NCI-H1417 treated with DMSO at 0.1 percent for 48 hours (cell line): ENCODE measurements at regions not wholly inside any gene's neighbourhood (a gene's known extent, or its start where the extent isn't known, plus 50 kb on each side); places are given as distances from the start of the nearest gene placed in this dataset.
"Not testable (repeated sequence)": the region's sequence is repeated elsewhere in the genome, so short reads cannot be mapped to it uniquely, and the experiment has no call there.

Source experiments
- DNase-seq: peaks from one replicate; lab custom pipeline; 2025; lab: John Stamatoyannopoulos, UW

- DNase-seq = no peak
Measured at GRCh38 chr18:72991379-72991778, 123.6 kb upstream of the NETO1 start.

GRCh38 chr18:72987570-72987969, 119.8 kb upstream of the NETO1 start:
- DNase-seq = not testable (repeated sequence)

DNA sequence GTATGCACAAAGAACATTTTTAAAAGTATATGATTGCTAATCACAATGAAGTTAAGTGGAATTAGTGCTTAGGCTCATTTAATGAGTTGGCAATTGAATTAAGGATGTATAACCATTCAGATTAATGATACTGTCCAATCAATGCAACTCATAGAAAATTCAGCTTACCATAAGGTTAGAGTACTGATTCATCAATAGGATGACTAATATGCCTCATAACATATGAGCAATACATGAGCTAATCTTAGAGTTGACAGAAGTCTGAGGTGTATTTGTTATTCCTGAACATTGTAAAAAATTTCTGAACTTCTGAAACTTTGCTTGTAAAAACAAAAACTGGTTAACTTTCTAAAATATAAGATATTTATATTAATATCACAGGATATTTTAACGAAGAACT, 118.3 kb upstream of the NETO1 start:
- no peak for DNase-seq

- no peak for DNase-seq
Measured at GRCh38 chr18:72985686-72986085, 117.9 kb upstream of the NETO1 start.

DNA sequence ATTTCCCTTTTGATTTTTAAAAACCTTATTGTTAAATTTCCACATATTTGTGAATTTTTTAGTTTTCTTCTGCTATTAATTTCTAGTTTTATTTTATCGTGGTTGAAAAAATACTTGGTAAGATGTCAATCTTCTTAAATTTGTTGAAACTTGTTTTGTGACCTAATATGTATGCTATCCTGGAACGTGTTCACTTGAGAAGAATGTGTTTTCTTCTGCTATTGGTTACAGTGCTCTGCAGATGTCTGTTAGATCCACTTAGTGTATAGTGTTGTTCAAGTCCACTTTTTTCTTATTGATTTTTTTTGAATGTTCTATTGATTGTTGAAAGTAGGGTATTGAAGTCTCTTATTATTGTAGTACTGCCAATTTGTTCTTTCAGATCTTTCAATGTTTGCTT, 116.5 kb upstream of the NETO1 start:
- no peak for DNase-seq

DNA sequence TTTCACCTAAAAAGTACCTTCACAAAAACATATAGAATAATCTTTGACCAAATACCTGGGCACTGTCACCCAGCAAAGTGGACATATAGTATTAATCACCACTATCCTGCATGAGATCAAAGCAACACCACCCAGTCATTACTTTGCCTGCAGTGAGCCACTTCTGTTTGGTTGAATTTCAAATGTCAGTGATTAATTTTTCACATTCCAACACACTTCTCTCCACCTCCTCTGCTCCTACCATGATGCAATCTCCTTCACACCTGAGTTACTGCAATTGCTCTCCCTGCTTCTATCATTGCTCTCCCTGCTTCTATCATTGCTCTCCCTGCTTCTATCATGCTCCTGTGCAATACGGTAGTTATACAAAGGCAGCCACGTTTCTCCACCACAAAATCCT, 106.1 kb upstream of the NETO1 start:
- no peak for DNase-seq

DNA sequence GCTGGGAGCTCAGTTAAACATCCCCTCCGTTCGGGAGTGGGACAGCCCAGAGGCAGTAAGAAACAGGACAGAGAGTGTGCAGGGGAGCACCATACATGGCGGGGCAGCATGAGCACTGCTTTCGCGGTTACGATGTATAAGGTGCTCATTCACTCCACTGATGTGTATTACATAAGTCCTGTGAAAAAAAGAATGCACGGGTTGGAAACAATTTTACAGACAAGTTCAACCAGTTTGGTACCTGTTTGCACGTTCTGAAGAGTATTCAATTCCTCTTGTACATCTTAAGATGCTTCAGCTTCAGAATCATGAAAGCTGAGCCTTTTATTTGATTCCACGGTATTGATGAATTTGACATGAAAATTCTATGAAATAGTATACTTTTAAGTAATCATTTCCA, 97.8 kb upstream of the NETO1 start:
- no peak for DNase-seq

DNA sequence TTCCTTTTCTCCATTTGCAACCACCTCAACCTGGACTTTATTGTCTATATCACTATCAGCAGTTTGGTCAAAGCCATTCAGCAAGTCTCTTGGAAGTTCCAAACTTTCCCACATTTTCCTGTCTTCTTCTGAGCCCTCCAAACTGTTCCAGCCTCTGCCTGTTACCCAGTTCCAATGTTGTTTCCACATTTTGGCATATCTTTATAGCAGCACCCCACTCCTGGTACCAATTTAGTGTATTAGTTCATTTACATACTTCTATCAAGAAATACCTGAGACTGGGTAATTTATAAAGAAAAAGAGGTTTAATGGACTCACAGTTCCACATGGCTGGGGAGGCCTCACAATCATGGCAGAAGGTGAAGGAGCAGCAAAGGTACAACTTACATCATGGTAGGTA, 90.4 kb upstream of the NETO1 start:
- DNase-seq = not testable (repeated sequence)

DNA sequence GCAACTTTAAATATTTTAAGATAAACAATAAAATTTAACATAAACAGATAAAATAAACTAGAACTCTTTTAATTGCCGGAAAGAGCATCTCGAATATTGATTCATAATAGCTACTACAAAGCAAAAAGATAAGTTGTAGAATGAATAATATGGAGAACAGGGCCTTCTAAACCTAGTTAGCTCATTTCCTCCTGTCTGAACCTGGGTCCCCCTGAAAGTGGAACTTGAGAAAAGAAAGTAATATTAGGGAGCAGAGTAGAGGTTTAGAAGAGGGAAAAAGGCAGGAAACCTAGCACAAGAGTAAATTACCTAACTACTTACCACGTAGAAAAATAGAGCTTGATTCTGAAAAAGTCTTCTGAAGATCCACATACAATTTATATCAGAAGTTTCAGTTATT, 80.7 kb upstream of the NETO1 start:
- no peak for DNase-seq

DNA sequence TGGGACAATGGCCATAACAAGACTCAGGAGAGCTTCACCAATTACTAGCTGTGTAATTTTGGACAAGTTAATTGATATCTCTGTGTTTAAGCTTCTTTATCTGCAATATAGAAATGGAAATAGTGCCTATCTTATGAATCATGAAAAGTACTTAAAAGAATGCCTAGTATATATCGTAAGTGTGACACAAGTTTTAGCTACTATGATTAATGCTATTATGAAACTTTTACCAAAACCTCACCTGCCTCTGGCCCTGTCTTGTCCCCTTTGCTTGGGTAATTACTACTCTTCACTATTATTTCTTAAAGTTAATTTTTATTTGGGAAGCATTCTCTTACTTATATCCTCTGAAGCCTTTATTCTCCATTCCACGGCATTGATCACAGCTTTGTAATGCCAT, 75.0 kb upstream of the NETO1 start:
- DNase-seq = no peak

GRCh38 chr18:72940986-72941385, 73.2 kb upstream of the NETO1 start:
- no peak for DNase-seq

GRCh38 chr18:72940509-72940908, 72.7 kb upstream of the NETO1 start:
- no peak for DNase-seq

DNA sequence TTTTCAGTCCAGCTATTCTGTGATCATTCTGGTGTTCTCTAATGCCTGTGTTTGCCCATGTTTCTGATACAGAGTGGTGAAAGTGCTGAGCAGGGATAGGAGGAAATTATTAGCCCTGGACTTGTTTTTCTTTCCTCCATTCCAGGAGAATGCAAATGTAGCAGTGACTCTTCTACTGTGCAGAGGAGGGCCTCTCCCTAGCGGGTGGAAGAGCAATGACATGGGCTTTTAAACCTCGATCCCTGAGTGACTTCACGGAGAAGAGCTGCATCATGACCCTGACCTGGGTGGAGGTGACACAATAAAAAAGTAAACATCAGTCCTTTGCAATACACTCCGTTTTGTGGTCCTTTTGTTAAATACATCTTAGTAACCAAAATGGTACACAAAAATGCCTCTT, 68.0 kb upstream of the NETO1 start:
- no peak for DNase-seq

DNA sequence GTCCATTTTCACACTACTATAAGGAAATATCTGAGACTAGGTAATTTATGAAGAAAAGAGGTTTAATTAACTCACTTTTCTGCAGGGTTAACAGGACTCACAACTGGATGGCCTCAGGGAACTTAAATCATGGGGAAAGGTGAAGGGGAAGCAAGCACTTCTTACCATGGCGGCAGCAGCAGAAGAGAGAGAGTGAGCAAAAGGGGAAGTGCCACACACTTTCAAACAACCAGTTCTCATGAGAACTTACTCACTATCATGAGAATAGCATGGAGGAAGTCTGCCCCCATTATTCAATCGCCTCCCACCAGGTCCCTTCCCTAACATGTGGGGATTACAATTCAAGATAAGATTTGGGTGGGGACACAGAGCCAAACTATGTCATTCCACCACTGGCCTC, 55.1 kb upstream of the NETO1 start:
- no peak for DNase-seq
